Keratinocyte (primary cell): ENCODE measurements at regions not wholly inside any gene's neighbourhood (a gene's known extent, or its start where the extent isn't known, plus 50 kb on each side); places are given as distances from the start of the nearest gene placed in this dataset.

Source experiments
- DNase-seq: peaks from one replicate; pipeline ENCODE4 v3.0.0-alpha.2; 2011; ENCODE audit warnings: low read depth, missing footprints, low spot score
- FAIRE-seq: peaks from 2 replicates; lab custom pipeline; 2011; peaks lifted over from hg19 to GRCh38; lab: Jason Lieb, UNC
- H2AFZ ChIP-seq: 2 replicates; pipeline ENCODE4 v1.6.0; 2012; ENCODE audit warnings: low read length, control low read depth, inconsistent platforms; ENCODE audit not compliant: control insufficient read depth
- H3K27ac ChIP-seq: 2 replicates; pipeline ENCODE4 v1.5.1; 2011; ENCODE audit warnings: low read length; ENCODE audit not compliant: control insufficient read depth, insufficient read depth
- H3K27me3 ChIP-seq: 3 replicates; pipeline ENCODE4 v1.6.0; 2011; ENCODE audit warnings: low read length; ENCODE audit not compliant: control insufficient read depth, insufficient read depth; ENCODE audit errors: extremely low read depth
- H3K36me3 ChIP-seq, 2 experiments: 2 replicates in 1 of 2; 3 replicates in 1 of 2; pipeline ENCODE4 v1.5.1; 2011; ENCODE audit warnings: low read length in 2 of 2, mild to moderate bottlenecking in 1 of 2; ENCODE audit not compliant: control insufficient read depth in 2 of 2, insufficient read depth in 2 of 2; ENCODE audit errors: extremely low read depth in 1 of 2
- H3K4me1 ChIP-seq: 3 replicates; pipeline ENCODE4 v1.5.1; 2011; ENCODE audit warnings: low read length; ENCODE audit not compliant: control insufficient read depth, insufficient read depth; ENCODE audit errors: extremely low read depth
- H3K4me2 ChIP-seq: 3 replicates; pipeline ENCODE4 v1.6.0; 2011; ENCODE audit warnings: low read depth, low read length; ENCODE audit not compliant: control insufficient read depth, insufficient read depth; ENCODE audit errors: extremely low read depth
- H3K4me3 ChIP-seq, 3 experiments: fragments of 200-600 bp in 1 of 3; sonication (generic) in 1 of 3; 2 replicates in 2 of 3; 3 replicates in 1 of 3; pipeline ENCODE4 v1.5.1; 2011 to 2016; ENCODE audit warnings: low read length in 3 of 3, mild to moderate bottlenecking in 3 of 3, control low read depth in 2 of 3, inconsistent platforms in 1 of 3, low read depth in 1 of 3, mixed read lengths in 1 of 3, mixed run types in 1 of 3, moderate library complexity in 1 of 3; ENCODE audit not compliant: control insufficient read depth in 2 of 3, insufficient read depth in 2 of 3; ENCODE audit errors: extremely low read depth in 1 of 3
- H3K79me2 ChIP-seq: 2 replicates; pipeline ENCODE4 v1.6.0; 2012; ENCODE audit warnings: low read length; ENCODE audit not compliant: control insufficient read depth, insufficient read depth
- H3K9ac ChIP-seq: 3 replicates; pipeline ENCODE4 v1.6.0; 2011; ENCODE audit warnings: low read length; ENCODE audit not compliant: control insufficient read depth, insufficient read depth; ENCODE audit errors: extremely low read depth
- H3K9me1 ChIP-seq: 3 replicates; pipeline ENCODE4 v1.6.0; 2011; ENCODE audit warnings: low read length; ENCODE audit not compliant: control insufficient read depth, insufficient read depth; ENCODE audit errors: extremely low read depth
- H3K9me3 ChIP-seq: 2 replicates; pipeline ENCODE4 v1.5.1; 2012; ENCODE audit warnings: low read depth, low read length; ENCODE audit not compliant: control insufficient read depth
- H4K20me1 ChIP-seq: 3 replicates; pipeline ENCODE4 v1.6.0; 2011; ENCODE audit warnings: low read length; ENCODE audit not compliant: control insufficient read depth, insufficient read depth; ENCODE audit errors: extremely low read depth
- EZH2 ChIP-seq: IDR thresholded peaks from one replicate; pipeline ENCODE4 v1.6.1; 2012; ENCODE audit warnings: inconsistent platforms, mild to moderate bottlenecking, low read length, moderate library complexity
- dilution Hi-C: fragments of 300-500 bp; cut with MboI; formaldehyde crosslinking; loops from one replicate; pipeline ENCODE4 v1.7.0; 2020; ENCODE audit warnings: low sequenced_read_pairs; ENCODE audit not compliant: extremely low pct_ligation_motif_present
- TF ChIP-seq, protein P1 (sequence below), 3 experiments: IDR thresholded peaks in 1 of 3; conservative IDR thresholded peaks in 1 of 3; optimal IDR thresholded peaks in 1 of 3; 2 replicates in 2 of 3; 3 replicates in 1 of 3; pipeline versions ENCODE3 to v1.5.1; 2011; ENCODE audit warnings: low read length in 3 of 3, mild to moderate bottlenecking in 3 of 3, moderate library complexity in 2 of 3, control low read depth in 1 of 3, inconsistent platforms in 1 of 3; ENCODE audit not compliant: insufficient read depth in 2 of 3; ENCODE audit errors: extremely low read depth in 1 of 3

DNA sequence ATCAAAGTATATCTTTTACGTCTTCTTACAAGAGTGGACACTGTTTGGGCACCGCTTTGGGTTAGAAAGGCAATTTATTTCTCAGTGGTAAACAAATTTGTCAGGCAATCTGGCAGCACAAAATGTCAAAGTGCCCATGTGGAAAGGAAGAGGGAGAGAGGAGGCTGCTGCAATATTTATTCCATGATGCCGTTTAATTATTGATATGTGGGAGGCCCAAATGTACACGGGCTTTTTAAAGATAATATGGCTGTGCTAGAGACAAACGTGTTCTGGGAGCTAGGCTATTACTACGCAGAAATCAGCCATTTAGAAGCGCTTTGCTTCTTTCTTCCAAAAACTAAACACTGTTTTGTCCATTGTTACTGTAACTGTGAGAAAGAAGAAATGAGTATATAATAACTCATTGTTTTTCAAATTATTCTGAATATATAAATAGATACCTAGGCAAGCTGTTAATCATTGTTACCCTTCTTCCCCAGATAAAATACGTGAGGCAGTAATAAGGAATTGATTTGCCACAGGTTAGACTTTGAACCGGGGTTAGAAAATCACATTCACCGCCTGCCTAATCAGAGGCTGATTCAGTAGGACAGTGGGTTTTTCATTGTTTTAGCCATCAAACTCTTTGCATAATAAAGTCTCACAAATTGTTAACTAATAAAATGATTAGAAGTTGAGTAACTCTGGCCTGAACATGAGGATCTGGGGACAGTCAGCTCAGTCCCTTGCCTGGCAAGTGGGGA is 116.5 kb upstream of the FRMD4A start:
- Histone ChIP-seq H3K9ac (no peak overlapping the region), H2AFZ (no peak overlapping the region), H3K9me3 (no peaks in the 10 kb centered on the region), H3K4me2 (no peak overlapping the region), H3K4me1 (no peaks in the 10 kb centered on the region), H3K36me3 (no peaks in the 10 kb centered on the region), H3K27ac (no peak overlapping the region), H3K79me2 (no peaks in the 10 kb centered on the region), H3K27me3 (no peaks in the 10 kb centered on the region), H4K20me1 (no peaks in the 10 kb centered on the region), H3K9me1 (no peaks in the 10 kb centered on the region), H3K4me3 (no peak overlapping the region)
- TF ChIP-seq, protein P1, sequence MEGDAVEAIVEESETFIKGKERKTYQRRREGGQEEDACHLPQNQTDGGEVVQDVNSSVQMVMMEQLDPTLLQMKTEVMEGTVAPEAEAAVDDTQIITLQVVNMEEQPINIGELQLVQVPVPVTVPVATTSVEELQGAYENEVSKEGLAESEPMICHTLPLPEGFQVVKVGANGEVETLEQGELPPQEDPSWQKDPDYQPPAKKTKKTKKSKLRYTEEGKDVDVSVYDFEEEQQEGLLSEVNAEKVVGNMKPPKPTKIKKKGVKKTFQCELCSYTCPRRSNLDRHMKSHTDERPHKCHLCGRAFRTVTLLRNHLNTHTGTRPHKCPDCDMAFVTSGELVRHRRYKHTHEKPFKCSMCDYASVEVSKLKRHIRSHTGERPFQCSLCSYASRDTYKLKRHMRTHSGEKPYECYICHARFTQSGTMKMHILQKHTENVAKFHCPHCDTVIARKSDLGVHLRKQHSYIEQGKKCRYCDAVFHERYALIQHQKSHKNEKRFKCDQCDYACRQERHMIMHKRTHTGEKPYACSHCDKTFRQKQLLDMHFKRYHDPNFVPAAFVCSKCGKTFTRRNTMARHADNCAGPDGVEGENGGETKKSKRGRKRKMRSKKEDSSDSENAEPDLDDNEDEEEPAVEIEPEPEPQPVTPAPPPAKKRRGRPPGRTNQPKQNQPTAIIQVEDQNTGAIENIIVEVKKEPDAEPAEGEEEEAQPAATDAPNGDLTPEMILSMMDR (optimal IDR thresholded peaks at IDR 0.05 in 1 of 3, IDR thresholded peaks at IDR 0.05 in 1 of 3, conservative IDR thresholded peaks at IDR 0.05 in 1 of 3; ENCODE audit: extremely low read depth in 1 of 3, insufficient read depth in 2 of 3, low read length in 3 of 3): no peak
- TF ChIP-seq EZH2: no peak
- FAIRE-seq (no peak), DNase-seq (no peak)
- dilution Hi-C loops: no loop called here

DNA sequence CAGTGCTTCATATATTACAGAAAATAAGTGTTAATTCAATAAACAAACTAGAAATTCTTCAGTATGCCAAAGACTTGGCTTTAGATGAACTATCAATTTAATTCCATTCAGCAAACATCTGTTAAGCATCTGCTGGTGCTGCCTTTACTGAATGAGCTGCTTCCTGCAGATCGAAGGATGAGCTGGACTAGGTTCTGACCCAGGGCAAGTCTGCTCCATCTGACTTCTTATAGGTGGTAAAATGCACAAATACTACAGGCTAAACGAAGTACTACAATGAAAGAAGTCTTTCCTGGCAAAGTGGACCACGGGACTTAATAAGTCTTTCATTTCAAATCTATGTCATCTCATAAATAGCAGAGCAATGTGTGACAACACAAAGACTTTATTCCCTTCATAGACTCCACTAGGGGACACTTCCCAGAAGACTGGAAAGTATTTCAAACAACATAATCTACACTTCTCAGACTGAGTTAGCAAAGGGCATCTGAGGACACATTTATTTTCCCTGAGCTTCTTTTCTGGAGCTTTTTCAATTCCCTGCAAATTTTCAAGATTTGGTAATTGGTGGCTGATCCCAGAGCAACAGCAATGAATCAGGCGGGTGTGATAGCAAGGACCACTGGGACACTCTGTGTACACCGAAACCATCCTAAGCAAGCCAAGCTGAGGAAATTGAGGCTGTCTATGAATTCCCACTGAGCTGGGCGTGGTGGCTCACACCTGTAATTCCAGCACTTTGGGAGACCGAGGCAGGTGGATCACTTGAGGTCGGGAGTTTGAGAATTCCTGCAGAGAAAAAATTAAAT is 108.9 kb upstream of the FRMD4A start:
- Histone ChIP-seq H3K36me3 (no peaks in the 10 kb centered on the region), H3K4me3 (no peak overlapping the region), H3K27ac (no peak overlapping the region), H3K4me1 (no peaks in the 10 kb centered on the region), H3K79me2 (no peaks in the 10 kb centered on the region), H2AFZ (no peak overlapping the region), H4K20me1 (no peaks in the 10 kb centered on the region), H3K9me3 (no peaks in the 10 kb centered on the region), H3K4me2 (no peak overlapping the region), H3K27me3 (no peaks in the 10 kb centered on the region), H3K9me1 (no peaks in the 10 kb centered on the region), H3K9ac (no peak overlapping the region)
- FAIRE-seq: no peak
- DNase-seq: no peak
- TF ChIP-seq EZH2: no peak
- TF ChIP-seq, protein P1 (optimal IDR thresholded peaks at IDR 0.05 in 1 of 3, IDR thresholded peaks at IDR 0.05 in 1 of 3, conservative IDR thresholded peaks at IDR 0.05 in 1 of 3; ENCODE audit: extremely low read depth in 1 of 3, insufficient read depth in 2 of 3, low read length in 3 of 3): no peak
- dilution Hi-C loops: no loop called here
